OCI-LY3 (cell line): ENCODE measurements at regions not wholly inside any gene's neighbourhood (a gene's known extent, or its start where the extent isn't known, plus 50 kb on each side); places are given as distances from the start of the nearest gene placed in this dataset.

Experiments
- CTCF ChIP-seq: fragments of 200-600, 300-600 bp; sonication (generic); IDR thresholded peaks from 2 replicates; pipeline ENCODE4 v1.5.1; 2014; ENCODE audit warnings: antibody characterized with exemption, low read length, low read depth
- EZH2phosphoT487 ChIP-seq: fragments of 200-600 bp; shearing (Covaris generic); IDR thresholded peaks from 2 replicates; pipeline ENCODE4 v1.6.1; 2018; ENCODE audit warnings: antibody characterized with exemption, mixed run types, low read depth

GRCh38 chr2:66962716-66963115 lies 434.4 kb upstream of the ETAA1 start:
- no peak for TF ChIP-seq CTCF
- TF ChIP-seq EZH2phosphoT487 = no peak
